ENCODE measurements at regions not wholly inside any gene's neighbourhood (a gene's known extent, or its start where the extent isn't known, plus 50 kb on each side); places are given as distances from the start of the nearest gene placed in this dataset.

DNA sequence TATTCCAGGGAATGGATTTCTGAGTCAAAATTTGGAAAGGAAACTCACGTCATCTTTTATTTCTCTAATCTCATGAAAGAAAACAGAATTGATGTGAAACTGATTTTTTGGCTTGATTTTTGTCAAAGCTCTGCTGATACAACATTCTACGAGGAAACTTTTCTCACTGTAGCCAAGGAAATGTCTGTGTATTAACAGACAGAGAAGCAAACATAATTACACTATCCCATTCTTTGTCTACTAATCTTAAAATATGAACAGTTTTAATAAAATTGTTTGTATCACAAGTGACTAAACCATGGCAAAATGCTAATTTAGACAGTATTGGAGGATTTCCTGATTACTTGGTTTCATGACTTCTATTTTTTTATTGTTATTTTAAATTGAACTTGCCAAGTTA is 1437.0 kb downstream of the OTOL1 start:
- H3K9me3 ChIP-seq (ENCODE audit: severe bottlenecking) = no peaks in the 10 kb centered on the region
- TF ChIP-seq, protein P1, sequence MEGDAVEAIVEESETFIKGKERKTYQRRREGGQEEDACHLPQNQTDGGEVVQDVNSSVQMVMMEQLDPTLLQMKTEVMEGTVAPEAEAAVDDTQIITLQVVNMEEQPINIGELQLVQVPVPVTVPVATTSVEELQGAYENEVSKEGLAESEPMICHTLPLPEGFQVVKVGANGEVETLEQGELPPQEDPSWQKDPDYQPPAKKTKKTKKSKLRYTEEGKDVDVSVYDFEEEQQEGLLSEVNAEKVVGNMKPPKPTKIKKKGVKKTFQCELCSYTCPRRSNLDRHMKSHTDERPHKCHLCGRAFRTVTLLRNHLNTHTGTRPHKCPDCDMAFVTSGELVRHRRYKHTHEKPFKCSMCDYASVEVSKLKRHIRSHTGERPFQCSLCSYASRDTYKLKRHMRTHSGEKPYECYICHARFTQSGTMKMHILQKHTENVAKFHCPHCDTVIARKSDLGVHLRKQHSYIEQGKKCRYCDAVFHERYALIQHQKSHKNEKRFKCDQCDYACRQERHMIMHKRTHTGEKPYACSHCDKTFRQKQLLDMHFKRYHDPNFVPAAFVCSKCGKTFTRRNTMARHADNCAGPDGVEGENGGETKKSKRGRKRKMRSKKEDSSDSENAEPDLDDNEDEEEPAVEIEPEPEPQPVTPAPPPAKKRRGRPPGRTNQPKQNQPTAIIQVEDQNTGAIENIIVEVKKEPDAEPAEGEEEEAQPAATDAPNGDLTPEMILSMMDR (IDR thresholded peaks at IDR 0.05; ENCODE audit: poor library complexity, severe bottlenecking) = no peak
- ATAC-seq (ENCODE audit: low read depth) (no peak), DNase-seq (ENCODE audit: low spot score) (no peak)
- no peak overlapping the region for H3K27ac ChIP-seq (ENCODE audit: poor library complexity, severe bottlenecking)
- no peaks in the 10 kb centered on the region for H3K4me1 ChIP-seq (ENCODE audit: insufficient read depth, poor library complexity, severe bottlenecking)
- no peak overlapping the region for H3K4me3 ChIP-seq (ENCODE audit: severe bottlenecking)
- H3K27me3 ChIP-seq (ENCODE audit: insufficient read depth, poor library complexity, severe bottlenecking) = peaks cover 6% of the 10 kb centered on the region
- no peaks in the 10 kb centered on the region for H3K36me3 ChIP-seq (ENCODE audit: low read depth)

DNA sequence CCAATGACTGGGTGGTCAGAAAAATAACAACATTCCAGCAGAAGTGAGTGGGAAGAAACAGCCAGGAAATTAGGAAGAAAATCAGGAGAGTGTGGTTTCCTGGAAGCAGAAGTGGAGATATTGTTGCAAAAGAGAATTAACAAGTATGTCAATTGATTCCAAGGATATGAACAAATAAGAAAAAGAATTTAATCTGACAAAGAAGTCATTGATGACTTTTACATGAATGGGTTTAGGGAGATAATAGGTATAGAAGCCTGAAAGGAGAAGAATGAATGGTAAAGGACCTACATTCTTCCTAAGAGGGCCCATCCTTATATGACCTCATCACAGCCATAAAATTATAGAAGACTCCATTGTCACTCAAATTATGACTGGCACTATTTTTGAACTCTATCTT is 1440.1 kb downstream of the OTOL1 start:
- DNase-seq (ENCODE audit: low spot score) = no peak
- H3K9me3 ChIP-seq (ENCODE audit: severe bottlenecking) = no peaks in the 10 kb centered on the region
- H3K27me3 ChIP-seq (ENCODE audit: insufficient read depth, poor library complexity, severe bottlenecking) = peaks cover 6% of the 10 kb centered on the region
- H3K4me1 ChIP-seq (ENCODE audit: insufficient read depth, poor library complexity, severe bottlenecking) = no peaks in the 10 kb centered on the region
- H3K36me3 ChIP-seq (ENCODE audit: low read depth) = no peaks in the 10 kb centered on the region
- TF ChIP-seq, protein P1 (IDR thresholded peaks at IDR 0.05; ENCODE audit: poor library complexity, severe bottlenecking) = no peak
- H3K4me3 ChIP-seq (ENCODE audit: severe bottlenecking) = no peak overlapping the region
- no peak overlapping the region for H3K27ac ChIP-seq (ENCODE audit: poor library complexity, severe bottlenecking)
- ATAC-seq (ENCODE audit: low read depth) = no peak

DNA sequence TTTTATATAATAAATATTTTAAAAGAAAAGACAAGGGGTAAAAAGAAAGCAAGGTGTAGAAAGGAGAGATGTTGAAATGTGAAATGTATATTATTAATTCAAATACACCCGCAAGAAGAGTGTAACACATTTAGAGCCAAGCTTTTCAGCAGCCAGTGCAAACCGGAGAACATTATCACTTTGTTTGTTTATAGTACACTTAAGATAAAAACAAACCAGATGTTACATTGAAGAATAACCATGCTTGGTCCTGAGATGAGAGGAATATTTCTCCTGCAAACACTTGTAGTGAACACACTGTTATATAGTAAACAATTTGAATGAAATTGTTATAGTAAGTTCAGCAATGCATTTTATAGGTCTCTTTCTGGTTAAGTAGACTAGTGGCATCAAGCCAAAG is 1441.5 kb downstream of the OTOL1 start:
- ATAC-seq (ENCODE audit: low read depth) = no peak
- Histone ChIP-seq H3K36me3 (ENCODE audit: low read depth) (no peaks in the 10 kb centered on the region), H3K27me3 (ENCODE audit: insufficient read depth, poor library complexity, severe bottlenecking) (peaks cover 6% of the 10 kb centered on the region), H3K27ac (ENCODE audit: poor library complexity, severe bottlenecking) (no peak overlapping the region), H3K9me3 (ENCODE audit: severe bottlenecking) (no peaks in the 10 kb centered on the region), H3K4me3 (ENCODE audit: severe bottlenecking) (no peak overlapping the region), H3K4me1 (ENCODE audit: insufficient read depth, poor library complexity, severe bottlenecking) (no peaks in the 10 kb centered on the region)
- no peak for DNase-seq (ENCODE audit: low spot score)
- TF ChIP-seq, protein P1 (IDR thresholded peaks at IDR 0.05; ENCODE audit: poor library complexity, severe bottlenecking) = no peak

DNA sequence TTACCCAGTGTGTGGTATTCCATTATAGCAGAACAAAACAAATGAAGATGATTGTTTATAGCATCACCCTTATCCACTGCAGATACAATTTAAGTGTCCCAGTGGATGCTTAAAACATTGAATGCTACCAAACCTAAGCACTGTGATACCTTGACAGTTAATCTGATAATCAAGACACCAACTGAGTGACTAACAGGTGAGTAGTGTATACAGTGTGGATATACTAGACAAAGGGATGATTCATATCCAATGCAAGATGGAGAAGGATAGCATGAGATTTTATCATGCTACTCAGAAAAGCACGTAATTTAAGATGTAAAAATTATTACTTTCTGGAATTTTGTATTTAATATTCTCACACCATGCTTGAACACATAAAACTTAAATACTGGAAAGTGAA is 1449.0 kb downstream of the OTOL1 start:
- no peak overlapping the region for H3K4me3 ChIP-seq (ENCODE audit: severe bottlenecking)
- TF ChIP-seq, protein P1 (IDR thresholded peaks at IDR 0.05; ENCODE audit: poor library complexity, severe bottlenecking) = no peak
- no peak overlapping the region for H3K27ac ChIP-seq (ENCODE audit: poor library complexity, severe bottlenecking)
- no peak for DNase-seq (ENCODE audit: low spot score)
- no peaks in the 10 kb centered on the region for H3K27me3 ChIP-seq (ENCODE audit: insufficient read depth, poor library complexity, severe bottlenecking)
- H3K36me3 ChIP-seq (ENCODE audit: low read depth) = no peaks in the 10 kb centered on the region
- peak; percentile 63; the same call in 2 of the 3 replicates for ATAC-seq (ENCODE audit: low read depth)
- no peaks in the 10 kb centered on the region for H3K4me1 ChIP-seq (ENCODE audit: insufficient read depth, poor library complexity, severe bottlenecking)
- H3K9me3 ChIP-seq (ENCODE audit: severe bottlenecking) = no peaks in the 10 kb centered on the region

DNA sequence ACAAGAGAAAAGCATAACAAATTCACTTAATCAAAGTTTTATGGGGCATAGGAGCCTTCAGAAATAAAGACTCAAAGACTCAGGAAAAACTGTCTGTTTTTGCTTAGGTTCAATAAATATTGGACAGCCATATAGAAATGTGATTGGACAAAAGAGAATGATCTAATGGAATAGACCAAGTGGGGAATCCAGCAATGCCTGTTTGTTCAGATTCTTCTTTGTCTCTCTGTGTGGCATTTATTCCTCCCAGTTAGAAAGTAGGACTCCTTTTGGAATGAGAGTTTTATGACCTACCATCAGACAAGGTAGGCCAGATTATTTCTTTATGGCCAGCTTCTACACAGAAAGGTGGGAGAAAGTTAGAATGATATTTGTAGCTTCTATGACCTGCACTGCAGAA is 1460.1 kb downstream of the OTOL1 start:
- no peaks in the 10 kb centered on the region for H3K9me3 ChIP-seq (ENCODE audit: severe bottlenecking)
- TF ChIP-seq, protein P1 (IDR thresholded peaks at IDR 0.05; ENCODE audit: poor library complexity, severe bottlenecking) = no peak
- H3K4me1 ChIP-seq (ENCODE audit: insufficient read depth, poor library complexity, severe bottlenecking) = no peaks in the 10 kb centered on the region
- no peak for DNase-seq (ENCODE audit: low spot score)
- H3K4me3 ChIP-seq (ENCODE audit: severe bottlenecking) = no peak overlapping the region
- no peaks in the 10 kb centered on the region for H3K27me3 ChIP-seq (ENCODE audit: insufficient read depth, poor library complexity, severe bottlenecking)
- H3K36me3 ChIP-seq (ENCODE audit: low read depth) = no peaks in the 10 kb centered on the region
- no peak for ATAC-seq (ENCODE audit: low read depth)
- no peak overlapping the region for H3K27ac ChIP-seq (ENCODE audit: poor library complexity, severe bottlenecking)

Measured in RWPE2 (cell line).